DOHH2 (cell line): ENCODE measurements at regions not wholly inside any gene's neighbourhood (a gene's known extent, or its start where the extent isn't known, plus 50 kb on each side); places are given as distances from the start of the nearest gene placed in this dataset.
"Not testable (repeated sequence)": the region's sequence is repeated elsewhere in the genome, so short reads cannot be mapped to it uniquely, and the experiment has no call there.

Experiments used
- H3F3A ChIP-seq: fragments of 200-600 bp; sonication (generic), shearing (Covaris generic); 2 replicates; pipeline ENCODE4 v1.6.0; 2016; ENCODE audit warnings: antibody characterized with exemption, mild to moderate bottlenecking; ENCODE audit not compliant: control insufficient read depth, insufficient read depth
- H3K27ac ChIP-seq: fragments of 200-600 bp; sonication (generic); 2 replicates; pipeline ENCODE4 v1.5.1; 2014; ENCODE audit warnings: low read depth, mild to moderate bottlenecking, low read length, moderate library complexity
- H3K27me3 ChIP-seq: fragments of 200-600 bp; sonication (generic); 2 replicates; pipeline ENCODE4 v1.6.1; 2014; ENCODE audit warnings: mild to moderate bottlenecking, low read length, mixed read lengths; ENCODE audit not compliant: control insufficient read depth
- H3K36me3 ChIP-seq: fragments of 200-600 bp; sonication (generic); 2 replicates; pipeline ENCODE4 v1.6.1; 2014; ENCODE audit warnings: mild to moderate bottlenecking, low read length, moderate library complexity, mixed read lengths; ENCODE audit not compliant: control insufficient read depth
- H3K4me1 ChIP-seq: fragments of 200-600 bp; sonication (generic); 2 replicates; pipeline ENCODE4 v1.6.1; 2014; ENCODE audit warnings: mild to moderate bottlenecking, low read length, mixed read lengths; ENCODE audit not compliant: control insufficient read depth
- H3K4me2 ChIP-seq: fragments of 200-600 bp; sonication (generic); 2 replicates; pipeline ENCODE4 v1.6.0; 2014; ENCODE audit warnings: mild to moderate bottlenecking, low read length, moderate library complexity
- H3K4me3 ChIP-seq: fragments of 200-600 bp; sonication (generic); 2 replicates; pipeline ENCODE4 v1.5.1; 2014; ENCODE audit warnings: mild to moderate bottlenecking, low read length, mixed read lengths
- H3K79me2 ChIP-seq: fragments of 200-600 bp; sonication (generic); 2 replicates; pipeline ENCODE4 v1.6.1; 2014; ENCODE audit warnings: mild to moderate bottlenecking, low read length, mixed read lengths; ENCODE audit not compliant: control insufficient read depth
- H3K9me2 ChIP-seq: fragments of 200-600 bp; sonication (generic); replicated peaks from 2 replicates; pipeline ENCODE4 v1.6.1; 2014; ENCODE audit warnings: mild to moderate bottlenecking, low read length, mixed read lengths; ENCODE audit not compliant: control insufficient read depth
- H3K9me3 ChIP-seq: fragments of 200-600 bp; sonication (generic); 2 replicates; pipeline ENCODE4 v1.6.1; 2014; ENCODE audit warnings: antibody characterized with exemption, low read length, mixed read lengths; ENCODE audit not compliant: control insufficient read depth, insufficient read depth
- H4K20me1 ChIP-seq: fragments of 200-600 bp; sonication (generic); 2 replicates; pipeline ENCODE4 v1.6.0; 2014; ENCODE audit warnings: low read depth, mild to moderate bottlenecking, antibody characterized with exemption, low read length, moderate library complexity; ENCODE audit not compliant: control insufficient read depth, insufficient read depth
- EZH2phosphoT487 ChIP-seq: fragments of 200-600 bp; sonication (generic); IDR thresholded peaks from 2 replicates; pipeline ENCODE4 v1.6.1; 2017; ENCODE audit warnings: borderline replicate concordance, mild to moderate bottlenecking, antibody characterized with exemption, low read length, moderate library complexity, mixed read lengths
- TF ChIP-seq, protein P1 (sequence below): fragments of 200-600 bp; sonication (generic); IDR thresholded peaks from one replicate; pipeline ENCODE4 v1.5.1; 2014; ENCODE audit warnings: antibody characterized with exemption, mild to moderate bottlenecking, low read depth, low read length; ENCODE audit not compliant: poor library complexity, severe bottlenecking

DNA sequence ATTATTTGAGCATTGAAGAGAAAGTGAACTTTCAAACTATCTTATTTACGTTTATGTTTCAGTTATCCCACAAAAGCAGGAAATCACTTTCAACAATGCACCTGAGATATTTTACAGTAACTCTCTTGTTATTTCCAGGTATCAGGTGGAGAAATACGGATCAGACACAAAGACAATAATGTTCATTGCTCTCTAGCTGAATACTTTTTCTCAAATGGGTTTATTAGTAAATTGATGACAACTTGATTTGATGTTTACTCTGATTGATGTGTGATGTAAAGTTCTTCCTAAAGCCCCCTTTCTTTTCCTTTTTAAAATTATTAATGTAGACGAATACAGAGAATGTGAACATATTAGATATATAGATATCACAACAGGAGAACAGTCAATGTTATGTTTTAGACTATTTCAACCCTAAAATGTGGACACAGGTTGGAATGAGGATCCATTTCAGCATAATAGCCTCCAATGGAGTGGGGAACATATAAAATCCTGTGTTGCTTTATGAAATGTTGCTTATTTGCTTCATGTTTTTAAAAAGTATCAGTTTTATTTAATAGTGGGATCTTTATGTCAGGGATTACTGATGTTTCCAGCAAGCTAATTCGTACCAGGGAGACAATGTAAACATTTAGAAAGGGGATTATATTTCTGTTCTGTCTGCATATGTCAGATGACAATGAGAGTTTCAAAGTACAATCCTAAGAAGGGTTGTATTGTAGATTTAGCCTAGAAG, 1522.3 kb upstream of the TPTE start:
- Histone ChIP-seq H3F3A (no peaks in the 10 kb centered on the region), H3K27ac (no peak overlapping the region), H4K20me1 (no peaks in the 10 kb centered on the region), H3K79me2 (no peaks in the 10 kb centered on the region), H3K36me3 (no peaks in the 10 kb centered on the region), H3K9me2 (no peaks in the 10 kb centered on the region), H3K27me3 (no peaks in the 10 kb centered on the region), H3K4me2 (no peak overlapping the region), H3K9me3 (peaks cover 30% of the 10 kb centered on the region), H3K4me3 (no peak overlapping the region), H3K4me1 (no peaks in the 10 kb centered on the region)
- no peak for TF ChIP-seq EZH2phosphoT487
- TF ChIP-seq, protein P1, sequence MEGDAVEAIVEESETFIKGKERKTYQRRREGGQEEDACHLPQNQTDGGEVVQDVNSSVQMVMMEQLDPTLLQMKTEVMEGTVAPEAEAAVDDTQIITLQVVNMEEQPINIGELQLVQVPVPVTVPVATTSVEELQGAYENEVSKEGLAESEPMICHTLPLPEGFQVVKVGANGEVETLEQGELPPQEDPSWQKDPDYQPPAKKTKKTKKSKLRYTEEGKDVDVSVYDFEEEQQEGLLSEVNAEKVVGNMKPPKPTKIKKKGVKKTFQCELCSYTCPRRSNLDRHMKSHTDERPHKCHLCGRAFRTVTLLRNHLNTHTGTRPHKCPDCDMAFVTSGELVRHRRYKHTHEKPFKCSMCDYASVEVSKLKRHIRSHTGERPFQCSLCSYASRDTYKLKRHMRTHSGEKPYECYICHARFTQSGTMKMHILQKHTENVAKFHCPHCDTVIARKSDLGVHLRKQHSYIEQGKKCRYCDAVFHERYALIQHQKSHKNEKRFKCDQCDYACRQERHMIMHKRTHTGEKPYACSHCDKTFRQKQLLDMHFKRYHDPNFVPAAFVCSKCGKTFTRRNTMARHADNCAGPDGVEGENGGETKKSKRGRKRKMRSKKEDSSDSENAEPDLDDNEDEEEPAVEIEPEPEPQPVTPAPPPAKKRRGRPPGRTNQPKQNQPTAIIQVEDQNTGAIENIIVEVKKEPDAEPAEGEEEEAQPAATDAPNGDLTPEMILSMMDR = no peak

DNA sequence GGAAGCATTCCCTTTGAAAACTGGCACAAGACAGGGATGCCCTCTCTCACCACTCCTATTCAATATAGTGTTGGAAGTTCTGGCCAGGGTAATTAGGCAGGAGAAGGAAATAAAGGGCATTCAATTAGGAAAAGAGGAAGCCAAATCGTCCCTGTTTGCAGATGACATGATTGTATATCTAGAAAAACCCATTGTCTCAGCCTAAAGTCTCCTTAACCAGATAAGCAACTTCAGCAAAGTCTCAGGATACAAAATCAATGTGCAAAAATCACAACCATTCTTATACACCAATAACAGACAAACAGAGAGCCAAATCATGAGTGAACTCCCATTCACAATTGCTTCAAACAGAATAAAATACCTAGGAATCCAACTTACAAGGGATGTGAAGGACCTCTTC, 1521.3 kb upstream of the TPTE start:
- not testable (repeated sequence) for H3K4me2 ChIP-seq, H3K4me3 ChIP-seq, H4K20me1 ChIP-seq, H3K36me3 ChIP-seq, H3K27me3 ChIP-seq, H3K27ac ChIP-seq, H3K79me2 ChIP-seq, H3K9me2 ChIP-seq, H3F3A ChIP-seq, H3K4me1 ChIP-seq
- peaks cover 26% of the 10 kb centered on the region; the same call in 1 of the 2 replicates for H3K9me3 ChIP-seq

- not testable (repeated sequence) for H3F3A ChIP-seq, H3K27ac ChIP-seq, H3K79me2 ChIP-seq, H3K27me3 ChIP-seq, H3K9me2 ChIP-seq, H4K20me1 ChIP-seq, H3K4me3 ChIP-seq, H3K4me1 ChIP-seq, H3K36me3 ChIP-seq, H3K4me2 ChIP-seq
- H3K9me3 ChIP-seq = peaks cover 27% of the 10 kb centered on the region; the same call in 1 of the 2 replicates
Measured at GRCh38 chr21:9000671-9001070, 1520.7 kb upstream of the TPTE start.

GRCh38 chr21:9001890-9002663, 1519.3 kb upstream of the TPTE start:
- not testable (repeated sequence) for H3K27ac ChIP-seq, H3K4me3 ChIP-seq, H3F3A ChIP-seq, H3K9me2 ChIP-seq, H4K20me1 ChIP-seq, H3K4me2 ChIP-seq, H3K27me3 ChIP-seq, H3K36me3 ChIP-seq, H3K4me1 ChIP-seq, H3K79me2 ChIP-seq
- peaks cover 25% of the 10 kb centered on the region; the same call in 1 of the 2 replicates for H3K9me3 ChIP-seq

DNA sequence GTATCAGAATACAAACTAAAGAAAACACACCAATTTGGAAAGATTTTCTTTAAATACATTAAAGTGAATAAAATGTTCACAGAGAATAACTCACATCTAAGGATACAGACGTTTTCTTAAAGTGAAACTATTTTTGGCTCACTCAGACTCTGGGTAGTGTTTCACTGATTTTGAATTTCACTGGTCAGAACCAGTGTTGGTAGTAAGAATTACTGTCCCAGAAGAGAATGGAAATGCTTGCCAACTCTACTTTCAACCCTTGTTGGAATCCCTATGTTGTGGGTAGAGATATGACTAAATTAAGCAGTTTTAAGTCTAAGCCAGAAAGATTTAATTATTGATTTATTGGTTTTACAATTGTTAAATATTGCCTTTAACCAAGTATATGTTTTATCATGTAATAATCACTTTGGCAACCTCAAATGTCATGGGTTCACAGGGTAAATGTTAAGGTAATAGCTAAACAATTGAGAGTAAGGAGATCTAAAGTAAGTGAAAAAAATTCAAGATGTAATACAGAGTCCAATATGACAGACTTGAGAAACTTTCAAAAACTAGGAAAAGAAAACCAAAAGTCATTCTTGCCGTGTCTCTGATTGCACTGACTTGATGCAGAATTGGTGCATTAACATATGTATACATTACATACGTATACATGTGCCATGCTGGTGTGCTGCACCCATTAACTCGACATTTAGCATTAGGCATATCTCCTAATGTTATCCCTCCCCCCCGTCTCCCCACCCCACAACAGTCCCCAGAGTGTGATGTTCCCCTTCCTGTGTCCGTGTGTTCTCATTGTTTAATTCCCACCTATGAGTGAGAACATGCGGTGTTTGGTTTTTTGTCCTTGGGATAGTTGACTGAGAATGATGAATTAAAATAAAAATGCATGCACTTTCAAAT, 1517.2 kb upstream of the TPTE start:
- H3K4me2 ChIP-seq, H3K4me1 ChIP-seq, H3K9me2 ChIP-seq, H3K27ac ChIP-seq, H3K4me3 ChIP-seq, H3K27me3 ChIP-seq, H3K79me2 ChIP-seq, H4K20me1 ChIP-seq, H3F3A ChIP-seq, H3K36me3 ChIP-seq: not testable (repeated sequence)
- peaks cover 32% of the 10 kb centered on the region; the same call in 1 of the 2 replicates for H3K9me3 ChIP-seq

DNA sequence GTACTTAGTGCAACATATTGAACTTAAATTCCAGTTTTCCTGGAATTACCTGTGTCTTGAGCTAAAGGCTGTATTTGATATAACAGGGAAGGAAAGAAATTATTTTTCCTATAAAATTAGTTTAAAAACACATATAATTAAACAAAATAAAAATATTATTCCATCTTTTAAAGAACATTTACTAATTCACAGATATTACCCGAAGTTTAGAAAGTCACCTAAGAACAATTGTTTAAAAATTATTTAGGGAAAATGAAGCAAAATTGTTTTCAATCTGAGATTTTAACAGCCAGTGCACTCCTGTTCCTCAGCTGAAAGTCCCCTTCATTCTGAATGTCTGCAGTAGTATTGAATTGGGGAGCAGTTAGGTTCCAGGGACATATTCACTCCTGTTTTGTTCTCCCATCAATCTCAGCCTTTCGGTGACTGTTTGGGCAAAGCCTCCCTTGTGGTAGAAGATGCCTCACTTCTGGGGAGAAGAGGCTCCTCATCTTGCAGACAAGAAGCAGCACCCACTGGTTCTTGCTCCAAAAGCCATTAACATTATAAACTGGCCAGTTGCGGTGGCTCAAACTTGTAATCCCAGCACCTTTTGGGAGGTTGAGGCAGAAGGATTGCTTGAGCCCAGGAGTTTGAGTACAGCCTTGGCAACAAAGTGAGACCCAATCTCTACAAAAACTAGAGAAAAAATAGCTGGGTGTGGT, 1516.4 kb upstream of the TPTE start:
- not testable (repeated sequence) for H3K36me3 ChIP-seq, H3K27me3 ChIP-seq, H3F3A ChIP-seq, H3K27ac ChIP-seq, H4K20me1 ChIP-seq, H3K4me3 ChIP-seq, H3K4me1 ChIP-seq, H3K79me2 ChIP-seq, H3K4me2 ChIP-seq, H3K9me2 ChIP-seq
- H3K9me3 ChIP-seq = peaks cover 36% of the 10 kb centered on the region; the same call in 1 of the 2 replicates
